Liver (tissue), 3 donors: ENCODE measurements at regions not wholly inside any gene's neighbourhood (a gene's known extent, or its start where the extent isn't known, plus 50 kb on each side); places are given as distances from the start of the nearest gene placed in this dataset.

ENCODE experiments used
- ATF3 ChIP-seq: IDR thresholded peaks from 2 replicates; pipeline ENCODE4 v1.6.1; 2016; ENCODE audit warnings: antibody characterized with exemption
- CTCF ChIP-seq: fragments of 150-350 bp; IDR thresholded peaks from 2 replicates; pipeline ENCODE4 v1.5.1; 2017; ENCODE audit warnings: improper control_type of control experiment, low read depth, low read length; ENCODE audit not compliant: missing input control
- EGR1 ChIP-seq, 2 donors: IDR thresholded peaks; 2 replicates each; pipeline ENCODE4 v1.6.1; 2016 to 2018; ENCODE audit warnings: antibody characterized with exemption in 2 of 2, low read depth in 2 of 2
- FOXA1 ChIP-seq: IDR thresholded peaks from 2 replicates; pipeline ENCODE4 v1.6.1; 2016; ENCODE audit warnings: antibody characterized with exemption
- GABPA ChIP-seq, 2 donors: IDR thresholded peaks in 1 of 2; conservative IDR thresholded peaks in 1 of 2; 2 replicates each; pipeline ENCODE4 v1.6.1; 2016; ENCODE audit warnings: antibody characterized with exemption in 2 of 2, mild to moderate bottlenecking in 1 of 2, moderate library complexity in 1 of 2
- JUND ChIP-seq, 2 donors: IDR thresholded peaks; 2 replicates each; pipeline ENCODE4 v1.6.1; 2016; ENCODE audit warnings: antibody characterized with exemption in 2 of 2
- RAD21 ChIP-seq, 2 donors: IDR thresholded peaks; 2 replicates each; pipeline ENCODE4 v1.6.1; 2016; ENCODE audit warnings: antibody characterized with exemption in 2 of 2, mild to moderate bottlenecking in 2 of 2
- REST ChIP-seq: IDR thresholded peaks from 2 replicates; pipeline ENCODE4 v1.6.1; 2016; ENCODE audit warnings: antibody characterized with exemption, mild to moderate bottlenecking
- RXRA ChIP-seq, 2 donors: IDR thresholded peaks; 2 replicates each; pipeline ENCODE4 v1.6.1; 2017 to 2018; ENCODE audit warnings: antibody characterized with exemption in 2 of 2, mild to moderate bottlenecking in 1 of 2
- SP1 ChIP-seq: IDR thresholded peaks from 2 replicates; pipeline ENCODE4 v1.6.1; 2018; ENCODE audit warnings: antibody characterized with exemption, mild to moderate bottlenecking
- YY1 ChIP-seq: IDR thresholded peaks from 2 replicates; pipeline ENCODE4 v1.6.1; 2016; ENCODE audit warnings: antibody characterized with exemption, mild to moderate bottlenecking
- ZBTB33 ChIP-seq: IDR thresholded peaks from 2 replicates; pipeline ENCODE4 v1.6.1; 2016; ENCODE audit warnings: antibody characterized with exemption
- donor health status: healthy.
- donor health status: healthy.

GRCh38 chr12:93243382-93243688 is 134.4 kb upstream of the NUDT4 start:
- no peak for TF ChIP-seq CTCF
- no peak for TF ChIP-seq JUND (IDR thresholded peaks at IDR 0.05)
- TF ChIP-seq RXRA (IDR thresholded peaks at IDR 0.05), result no peak
- no peak for TF ChIP-seq FOXA1
- TF ChIP-seq YY1, result no peak
- no peak for TF ChIP-seq EGR1 (IDR thresholded peaks at IDR 0.05; ENCODE audit: low read depth in 2 of 2)
- no peak for TF ChIP-seq SP1
- TF ChIP-seq RAD21 (IDR thresholded peaks at IDR 0.05), result no peak
- no peak for TF ChIP-seq GABPA (IDR thresholded peaks at IDR 0.05 in 1 of 2, conservative IDR thresholded peaks at IDR 0.05 in 1 of 2)
- TF ChIP-seq ZBTB33, result no peak
- TF ChIP-seq REST, result no peak
- TF ChIP-seq ATF3, result no peak
